ENCODE measurements at regions not wholly inside any gene's neighbourhood (a gene's known extent, or its start where the extent isn't known, plus 50 kb on each side); places are given as distances from the start of the nearest gene placed in this dataset.

- no peak for DNase-seq (ENCODE audit: low read depth in 1 of 2, low spot score in 1 of 2)
- TF ChIP-seq GABPA (IDR thresholded peaks at IDR 0.05; ENCODE audit: low read depth) (no peak), POLR2AphosphoS5 (IDR thresholded peaks at IDR 0.05; ENCODE audit: low read depth) (no peak), SPI1 (IDR thresholded peaks at IDR 0.05; ENCODE audit: borderline replicate concordance, low read depth) (no peak), CTCF (IDR thresholded peaks at IDR 0.05; ENCODE audit: insufficient read depth, low read length) (no peak)
- TF ChIP-seq, protein P1, sequence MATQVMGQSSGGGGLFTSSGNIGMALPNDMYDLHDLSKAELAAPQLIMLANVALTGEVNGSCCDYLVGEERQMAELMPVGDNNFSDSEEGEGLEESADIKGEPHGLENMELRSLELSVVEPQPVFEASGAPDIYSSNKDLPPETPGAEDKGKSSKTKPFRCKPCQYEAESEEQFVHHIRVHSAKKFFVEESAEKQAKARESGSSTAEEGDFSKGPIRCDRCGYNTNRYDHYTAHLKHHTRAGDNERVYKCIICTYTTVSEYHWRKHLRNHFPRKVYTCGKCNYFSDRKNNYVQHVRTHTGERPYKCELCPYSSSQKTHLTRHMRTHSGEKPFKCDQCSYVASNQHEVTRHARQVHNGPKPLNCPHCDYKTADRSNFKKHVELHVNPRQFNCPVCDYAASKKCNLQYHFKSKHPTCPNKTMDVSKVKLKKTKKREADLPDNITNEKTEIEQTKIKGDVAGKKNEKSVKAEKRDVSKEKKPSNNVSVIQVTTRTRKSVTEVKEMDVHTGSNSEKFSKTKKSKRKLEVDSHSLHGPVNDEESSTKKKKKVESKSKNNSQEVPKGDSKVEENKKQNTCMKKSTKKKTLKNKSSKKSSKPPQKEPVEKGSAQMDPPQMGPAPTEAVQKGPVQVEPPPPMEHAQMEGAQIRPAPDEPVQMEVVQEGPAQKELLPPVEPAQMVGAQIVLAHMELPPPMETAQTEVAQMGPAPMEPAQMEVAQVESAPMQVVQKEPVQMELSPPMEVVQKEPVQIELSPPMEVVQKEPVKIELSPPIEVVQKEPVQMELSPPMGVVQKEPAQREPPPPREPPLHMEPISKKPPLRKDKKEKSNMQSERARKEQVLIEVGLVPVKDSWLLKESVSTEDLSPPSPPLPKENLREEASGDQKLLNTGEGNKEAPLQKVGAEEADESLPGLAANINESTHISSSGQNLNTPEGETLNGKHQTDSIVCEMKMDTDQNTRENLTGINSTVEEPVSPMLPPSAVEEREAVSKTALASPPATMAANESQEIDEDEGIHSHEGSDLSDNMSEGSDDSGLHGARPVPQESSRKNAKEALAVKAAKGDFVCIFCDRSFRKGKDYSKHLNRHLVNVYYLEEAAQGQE (IDR thresholded peaks at IDR 0.05; ENCODE audit: insufficient replicate concordance, low read depth): no peak
- H3K4me3 ChIP-seq (replicated peaks; ENCODE audit: insufficient read depth, low read length): no peak overlapping the region
- no peak overlapping the region for H3K27ac ChIP-seq (replicated peaks)
- H3K27me3 ChIP-seq (ENCODE audit: insufficient read depth, poor library complexity, severe bottlenecking): no peaks in the 10 kb centered on the region
Measured at GRCh38 chr4:163070023-163070422, 96.7 kb downstream of the NAF1 start.

DNA sequence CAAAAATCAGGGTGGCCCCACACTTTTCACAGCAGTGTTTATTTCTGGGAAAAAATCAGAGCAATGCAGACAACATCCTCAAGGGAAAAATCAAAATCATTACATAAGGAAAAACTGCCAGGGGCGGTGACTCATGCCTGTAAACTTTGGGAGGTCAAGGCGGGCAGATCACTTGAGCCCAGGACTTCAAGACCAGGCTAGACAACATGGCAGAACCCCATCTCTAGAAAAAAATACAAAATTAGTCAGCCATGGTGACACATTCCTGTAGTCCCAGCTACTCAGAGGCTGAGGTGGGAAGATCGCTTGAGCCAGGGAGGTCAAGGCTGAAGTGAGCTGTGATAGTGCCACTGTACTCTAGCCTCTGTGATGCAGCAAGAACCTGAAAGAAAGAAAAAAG lies 102.8 kb downstream of the NAF1 start:
- Histone ChIP-seq H3K4me3 (replicated peaks; ENCODE audit: insufficient read depth, low read length) (no peak overlapping the region), H3K27ac (replicated peaks) (no peak overlapping the region), H3K27me3 (ENCODE audit: insufficient read depth, poor library complexity, severe bottlenecking) (no peaks in the 10 kb centered on the region)
- no peak for TF ChIP-seq GABPA (IDR thresholded peaks at IDR 0.05; ENCODE audit: low read depth)
- no peak for TF ChIP-seq POLR2AphosphoS5 (IDR thresholded peaks at IDR 0.05; ENCODE audit: low read depth)
- TF ChIP-seq SPI1 (IDR thresholded peaks at IDR 0.05; ENCODE audit: borderline replicate concordance, low read depth): no peak
- TF ChIP-seq, protein P1 (IDR thresholded peaks at IDR 0.05; ENCODE audit: insufficient replicate concordance, low read depth): no peak
- no peak for TF ChIP-seq CTCF (IDR thresholded peaks at IDR 0.05; ENCODE audit: insufficient read depth, low read length)
- no peak for DNase-seq (ENCODE audit: low read depth in 1 of 2, low spot score in 1 of 2)

DNA sequence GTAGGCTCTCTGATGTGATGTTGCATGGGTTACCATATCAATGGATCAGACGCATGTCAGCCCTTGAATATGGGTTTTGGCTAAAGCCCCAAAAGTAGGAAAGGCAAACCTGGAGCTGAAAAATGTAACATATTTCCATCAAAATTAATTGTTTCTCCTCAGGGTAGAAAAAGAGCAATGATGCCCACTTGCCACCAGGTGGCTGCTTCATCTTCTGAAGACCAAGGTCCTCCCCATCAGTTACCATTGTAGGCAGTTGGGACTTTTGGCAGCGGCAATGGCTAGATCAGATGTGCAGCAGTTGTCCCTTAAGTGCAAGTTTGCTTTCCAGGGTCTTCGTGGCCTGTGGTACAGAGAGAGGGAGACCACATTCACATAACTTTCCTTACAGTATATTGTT lies 118.2 kb downstream of the NAF1 start:
- no peak overlapping the region for H3K27ac ChIP-seq (replicated peaks)
- H3K4me3 ChIP-seq (replicated peaks; ENCODE audit: insufficient read depth, low read length): no peak overlapping the region
- peak in 1 of 2 experiments; percentile 15 for DNase-seq (ENCODE audit: low read depth in 1 of 2, low spot score in 1 of 2)
- TF ChIP-seq CTCF (IDR thresholded peaks at IDR 0.05; ENCODE audit: insufficient read depth, low read length) (peak; percentile 24), SPI1 (IDR thresholded peaks at IDR 0.05; ENCODE audit: borderline replicate concordance, low read depth) (no peak)
- TF ChIP-seq, protein P1 (IDR thresholded peaks at IDR 0.05; ENCODE audit: insufficient replicate concordance, low read depth): no peak
- H3K27me3 ChIP-seq (ENCODE audit: insufficient read depth, poor library complexity, severe bottlenecking): peaks cover 6% of the 10 kb centered on the region

Measured in HL-60 (cell line).